PFSK-1 (cell line): ENCODE measurements at regions not wholly inside any gene's neighbourhood (a gene's known extent, or its start where the extent isn't known, plus 50 kb on each side); places are given as distances from the start of the nearest gene placed in this dataset.

Experiments
- FOXP2 ChIP-seq: optimal IDR thresholded peaks from 2 replicates; pipeline ENCODE3; 2011; ENCODE audit warnings: borderline replicate concordance, control low read depth, inconsistent platforms; ENCODE audit not compliant: insufficient read depth; ENCODE audit errors: extremely low read length, extremely low read depth
- POLR2AphosphoS5 ChIP-seq: IDR thresholded peaks from 2 replicates; pipeline ENCODE4 v1.6.1; 2012; ENCODE audit warnings: low read depth, mild to moderate bottlenecking, control low read depth, low read length, moderate library complexity
- REST ChIP-seq, 2 experiments: IDR thresholded peaks; 2 replicates each; pipeline versions ENCODE4 v1.6.1 to v1.8.0; 2011 to 2012; ENCODE audit warnings: low read depth in 2 of 2, low read length in 2 of 2, control low read depth in 1 of 2, inconsistent platforms in 1 of 2, mild to moderate bottlenecking in 1 of 2, moderate library complexity in 1 of 2; ENCODE audit not compliant: insufficient read depth in 1 of 2
- SIN3A ChIP-seq: IDR thresholded peaks from 2 replicates; pipeline ENCODE4 v1.6.1; 2012; ENCODE audit warnings: mild to moderate bottlenecking, low read length, moderate library complexity, borderline replicate concordance; ENCODE audit not compliant: insufficient read depth
- TAF1 ChIP-seq: IDR thresholded peaks from 2 replicates; pipeline ENCODE4 v1.6.1; 2012; ENCODE audit warnings: low read length, control low read depth, borderline replicate concordance; ENCODE audit not compliant: insufficient read depth

GRCh38 chr2:2981000-2981399, 396.6 kb downstream of the EIPR1 start:
- TF ChIP-seq TAF1, result no peak
- TF ChIP-seq REST (IDR thresholded peaks at IDR 0.05; ENCODE audit: insufficient read depth in 1 of 2, low read depth in 2 of 2, low read length in 2 of 2), result no peak
- TF ChIP-seq FOXP2, result no peak
- TF ChIP-seq POLR2AphosphoS5, result no peak
- TF ChIP-seq SIN3A, result no peak

GRCh38 chr2:2974982-2975381, 402.6 kb downstream of the EIPR1 start:
- TF ChIP-seq SIN3A (no peak), TAF1 (no peak), REST (IDR thresholded peaks at IDR 0.05; ENCODE audit: insufficient read depth in 1 of 2, low read depth in 2 of 2, low read length in 2 of 2) (no peak), FOXP2 (no peak), POLR2AphosphoS5 (no peak)

GRCh38 chr2:2960441-2961133, 417.0 kb downstream of the EIPR1 start:
- TF ChIP-seq FOXP2 (no peak), REST (IDR thresholded peaks at IDR 0.05; ENCODE audit: insufficient read depth in 1 of 2, low read depth in 2 of 2, low read length in 2 of 2) (no peak), SIN3A (no peak), TAF1 (no peak), POLR2AphosphoS5 (no peak)

GRCh38 chr2:2950403-2950952, 427.1 kb downstream of the EIPR1 start:
- TF ChIP-seq FOXP2 (no peak), REST (IDR thresholded peaks at IDR 0.05; ENCODE audit: insufficient read depth in 1 of 2, low read depth in 2 of 2, low read length in 2 of 2) (no peak), POLR2AphosphoS5 (no peak), SIN3A (no peak), TAF1 (no peak)

GRCh38 chr2:2947406-2947805, 430.2 kb downstream of the EIPR1 start:
- TF ChIP-seq FOXP2 (no peak), POLR2AphosphoS5 (no peak), TAF1 (no peak), REST (IDR thresholded peaks at IDR 0.05; ENCODE audit: insufficient read depth in 1 of 2, low read depth in 2 of 2, low read length in 2 of 2) (no peak), SIN3A (no peak)
